ELF-1 (cell line): ENCODE measurements at regions not wholly inside any gene's neighbourhood (a gene's known extent, or its start where the extent isn't known, plus 50 kb on each side); places are given as distances from the start of the nearest gene placed in this dataset.
"Not testable (repeated sequence)": the region's sequence is repeated elsewhere in the genome, so short reads cannot be mapped to it uniquely, and the experiment has no call there.

Experiments
- DNase-seq: peaks from one replicate; pipeline ENCODE4 v3.0.0-alpha.2; 2016; ENCODE audit warnings: low read depth, low spot score

- DNase-seq, result no peak
Observed at GRCh38 chr21:16116798-16117197, 387.0 kb downstream of the USP25 start.

GRCh38 chr21:16117331-16117730 lies 387.5 kb downstream of the USP25 start:
- DNase-seq, result no peak

GRCh38 chr21:16117851-16118590 lies 388.2 kb downstream of the USP25 start:
- no peak for DNase-seq

- DNase-seq, result no peak
Observed at GRCh38 chr21:16124378-16125138, 394.8 kb downstream of the USP25 start.

- no peak for DNase-seq
Observed at GRCh38 chr21:16125274-16125673, 395.5 kb downstream of the USP25 start.

- not testable (repeated sequence) for DNase-seq
Observed at GRCh38 chr21:16132453-16132852, 402.7 kb downstream of the USP25 start.

- no peak for DNase-seq
Observed at GRCh38 chr21:16133248-16133647, 403.5 kb downstream of the USP25 start.

GRCh38 chr21:16134134-16134533 lies 404.4 kb downstream of the USP25 start:
- DNase-seq, result no peak

- no peak for DNase-seq
Observed at GRCh38 chr21:16137106-16137505, 407.3 kb downstream of the USP25 start.

GRCh38 chr21:16145052-16145451 lies 415.3 kb downstream of the USP25 start:
- no peak for DNase-seq

GRCh38 chr21:16145479-16145878 lies 415.7 kb downstream of the USP25 start:
- DNase-seq, result no peak

GRCh38 chr21:16154321-16154720 lies 424.5 kb downstream of the USP25 start:
- DNase-seq, result no peak

- no peak for DNase-seq
Observed at GRCh38 chr21:16154951-16155635, 425.3 kb downstream of the USP25 start.

- DNase-seq, result no peak
Observed at GRCh38 chr21:16156841-16157489, 427.2 kb downstream of the USP25 start.

GRCh38 chr21:16159213-16159970 lies 429.6 kb downstream of the USP25 start:
- DNase-seq, result no peak

GRCh38 chr21:16159971-16160350 lies 430.2 kb downstream of the USP25 start:
- no peak for DNase-seq

- no peak for DNase-seq
Observed at GRCh38 chr21:16162953-16163352, 433.2 kb downstream of the USP25 start.

GRCh38 chr21:16169102-16169511 lies 439.3 kb downstream of the USP25 start:
- no peak for DNase-seq

- no peak for DNase-seq
Observed at GRCh38 chr21:16169779-16170178, 440.0 kb downstream of the USP25 start.

- no peak for DNase-seq
Observed at GRCh38 chr21:16176570-16176969, 446.8 kb downstream of the USP25 start.

- DNase-seq, result no peak
Observed at GRCh38 chr21:16177532-16177931, 447.8 kb downstream of the USP25 start.
